Naive B cell (primary cell): ENCODE measurements at regions not wholly inside any gene's neighbourhood (a gene's known extent, or its start where the extent isn't known, plus 50 kb on each side); places are given as distances from the start of the nearest gene placed in this dataset.

Source experiments
- ATAC-seq, 2 donors: fragments of 150-1000 bp; cut with Tn5 transposase; 2 replicates each; pipeline ENCODE4 v1.10.0; 2021; ENCODE audit warnings: low read depth in 2 of 2, mild to moderate bottlenecking in 2 of 2, moderate library complexity in 2 of 2
- DNase-seq: peaks from one replicate; pipeline ENCODE4 v3.0.0; 2022
- H3K27ac Mint-ChIP-seq, 6 donors: one replicate each; pipeline ENCODE4 v1.8.0; 2020 to 2022; ENCODE audit warnings: mild to moderate bottlenecking in 6 of 6, mixed read lengths in 6 of 6, moderate library complexity in 5 of 6, inconsistent platforms in 2 of 6
- H3K27me3 Mint-ChIP-seq, 3 donors: one replicate each; pipeline ENCODE4 v1.8.0; 2021 to 2022; ENCODE audit warnings: mixed read lengths in 3 of 3, mild to moderate bottlenecking in 1 of 3
- H3K36me3 Mint-ChIP-seq, 2 donors: one replicate each; pipeline ENCODE4 v1.8.0; 2020 to 2022; ENCODE audit warnings: mixed read lengths in 2 of 2, inconsistent platforms in 1 of 2, mild to moderate bottlenecking in 1 of 2
- H3K4me1 Mint-ChIP-seq, 3 donors: one replicate each; pipeline ENCODE4 v1.8.0; 2020 to 2022; ENCODE audit warnings: mixed read lengths in 3 of 3, inconsistent platforms in 1 of 3, mild to moderate bottlenecking in 1 of 3, moderate library complexity in 1 of 3
- H3K4me3 Mint-ChIP-seq, 8 donors: one replicate each; pipeline ENCODE4 v1.8.0; 2020 to 2022; ENCODE audit warnings: mild to moderate bottlenecking in 8 of 8, mixed read lengths in 8 of 8, moderate library complexity in 8 of 8, inconsistent platforms in 2 of 8
- H3K9me3 Mint-ChIP-seq, 7 donors: one replicate each; pipeline ENCODE4 v1.8.0; 2020 to 2022; ENCODE audit warnings: mixed read lengths in 7 of 7, mild to moderate bottlenecking in 5 of 7, inconsistent platforms in 2 of 7, moderate library complexity in 1 of 7

DNA sequence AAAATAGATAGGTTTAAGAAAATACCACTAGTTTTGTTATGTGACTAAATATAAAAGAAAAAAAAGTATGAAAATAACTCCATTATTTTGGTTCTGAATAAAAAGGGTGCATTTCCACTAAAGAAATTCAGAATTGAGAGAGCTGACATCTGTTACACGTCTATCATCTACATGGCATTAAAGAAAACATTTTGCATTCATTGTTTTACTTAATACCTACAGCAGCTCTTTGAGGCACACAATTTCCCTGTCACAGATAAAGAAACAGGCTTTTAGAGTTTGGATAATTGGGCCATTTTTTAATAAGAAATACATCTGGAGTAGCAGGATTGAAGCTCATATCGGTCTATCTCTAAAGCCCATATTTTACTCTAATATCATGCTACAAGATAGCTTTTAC is 145.7 kb upstream of the LUZP2 start:
- Mint-ChIP-seq H3K27ac (no peak overlapping the region), H3K9me3 (peaks cover 0 to 6% (median 2%) of the 10 kb centered on the region in 7 donors), H3K4me3 (no peak overlapping the region), H3K36me3 (no peaks in the 10 kb centered on the region), H3K4me1 (no peaks in the 10 kb centered on the region), H3K27me3 (no peaks in the 10 kb centered on the region)
- DNase-seq (no peak), ATAC-seq (no peak)

DNA sequence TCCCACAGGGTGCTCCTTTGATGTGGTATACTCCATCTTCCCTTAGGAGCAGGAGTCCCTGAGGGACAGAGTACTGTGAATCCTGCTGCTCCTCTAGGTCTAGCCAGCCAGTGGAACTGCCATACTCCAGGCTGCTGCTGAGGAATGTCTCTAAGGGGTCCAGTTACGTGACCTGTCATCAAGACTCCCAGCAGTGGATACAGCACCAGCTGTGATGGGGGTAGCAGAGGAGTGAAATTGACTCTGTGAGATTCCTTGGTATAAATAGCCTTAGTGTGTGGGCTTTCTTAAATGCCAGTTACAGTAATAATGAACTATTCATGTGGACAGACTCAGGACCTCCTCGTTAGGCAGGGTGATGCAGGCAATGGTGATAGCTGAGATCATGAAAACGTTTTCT is 140.4 kb upstream of the LUZP2 start:
- Mint-ChIP-seq H3K27me3 (no peaks in the 10 kb centered on the region), H3K9me3 (peaks cover 0 to 9% (median 0%) of the 10 kb centered on the region in 7 donors), H3K27ac (no peak overlapping the region), H3K4me1 (no peaks in the 10 kb centered on the region), H3K36me3 (no peaks in the 10 kb centered on the region), H3K4me3 (no peak overlapping the region)
- no peak for DNase-seq
- ATAC-seq = no peak

DNA sequence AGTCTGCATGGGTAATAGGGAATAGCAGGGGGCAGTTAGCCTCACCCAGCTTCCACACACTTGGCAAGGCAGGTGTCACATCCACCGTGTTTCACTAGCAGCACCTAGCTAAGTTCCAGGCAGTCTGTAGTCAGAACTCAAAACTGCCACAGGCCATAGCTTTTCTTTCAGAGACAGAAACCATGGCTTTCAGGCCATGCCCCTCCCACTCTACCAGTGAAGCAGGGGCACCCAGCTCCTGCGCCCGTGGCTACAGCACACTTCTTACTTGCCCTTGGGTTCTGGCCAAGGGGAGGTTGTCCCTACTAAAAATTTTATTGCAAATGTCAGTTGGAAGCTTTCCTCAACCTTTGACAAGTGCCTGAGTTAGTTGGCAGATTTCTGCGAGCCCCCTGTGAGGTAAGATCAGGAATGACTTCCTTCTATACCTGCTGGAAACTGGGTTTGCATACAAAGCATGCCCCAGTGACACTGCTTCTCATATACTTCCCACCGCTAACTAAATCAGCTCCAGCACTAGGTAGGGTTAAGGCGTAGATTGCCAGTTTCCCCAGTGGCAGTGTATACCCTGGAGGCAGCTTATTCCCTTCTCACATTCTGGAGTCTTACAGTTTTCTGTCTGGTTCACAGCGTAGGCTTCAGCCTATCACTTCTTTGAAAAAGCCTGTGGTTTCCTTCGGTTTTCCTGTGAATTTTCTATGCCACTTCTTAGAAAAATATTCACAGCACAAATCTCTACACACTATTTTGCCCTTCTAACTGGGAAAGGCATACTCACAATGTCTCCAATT is 139.0 kb upstream of the LUZP2 start:
- Mint-ChIP-seq H3K4me3 (no peak overlapping the region), H3K27ac (no peak overlapping the region), H3K36me3 (no peaks in the 10 kb centered on the region), H3K9me3 (peaks cover 0 to 21% (median 1%) of the 10 kb centered on the region in 7 donors), H3K27me3 (no peaks in the 10 kb centered on the region), H3K4me1 (no peaks in the 10 kb centered on the region)
- DNase-seq = no peak
- ATAC-seq = no peak

DNA sequence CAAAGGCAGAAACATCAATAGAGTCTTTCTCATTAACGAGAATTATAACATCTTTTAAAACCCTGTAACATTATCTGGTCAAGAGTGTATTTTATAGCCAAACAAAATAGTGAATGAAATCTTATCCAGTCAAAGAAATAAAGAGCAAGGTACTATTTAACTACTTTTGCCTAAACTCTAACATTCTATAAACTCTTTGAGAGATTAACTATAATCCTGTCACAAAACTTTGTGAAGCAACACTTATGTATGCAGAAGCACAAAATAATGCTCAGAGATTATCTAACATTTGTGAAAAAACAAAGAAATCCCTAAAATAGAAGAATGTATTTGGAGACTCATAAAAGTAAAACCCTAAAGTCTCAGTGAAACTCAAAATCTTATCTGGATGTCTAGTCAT is 124.4 kb upstream of the LUZP2 start:
- Mint-ChIP-seq H3K27ac (no peak overlapping the region), H3K4me1 (no peaks in the 10 kb centered on the region)

DNA sequence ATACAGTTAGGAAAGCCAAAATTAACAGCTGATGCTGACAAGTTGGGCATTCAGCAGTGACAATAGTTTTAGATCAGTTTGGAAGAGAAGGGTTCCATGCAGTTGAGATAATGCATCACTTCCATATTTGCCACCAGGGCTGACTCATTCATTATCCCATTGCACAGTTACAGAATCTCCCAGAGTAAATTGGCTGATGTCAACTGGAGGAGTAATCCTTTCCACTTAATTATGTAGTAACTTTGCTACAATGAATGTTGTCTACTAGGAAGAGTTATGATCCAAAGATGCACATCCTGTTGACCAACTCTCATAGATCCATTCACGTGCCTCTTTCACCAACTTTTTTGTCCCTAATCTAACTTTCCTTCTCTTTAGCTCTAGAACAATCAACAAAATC is 123.3 kb upstream of the LUZP2 start:
- Mint-ChIP-seq H3K27me3 (no peaks in the 10 kb centered on the region), H3K4me3 (no peak overlapping the region), H3K27ac (no peak overlapping the region), H3K9me3 (peaks cover 0 to 6% (median 0%) of the 10 kb centered on the region in 7 donors), H3K4me1 (no peaks in the 10 kb centered on the region), H3K36me3 (no peaks in the 10 kb centered on the region)
- DNase-seq = no peak
- ATAC-seq = no peak

More for the DNA sequence above, 124.4 kb upstream of the LUZP2 start:
- ATAC-seq = no peak
- H3K4me3 Mint-ChIP-seq = no peak overlapping the region
- DNase-seq = no peak
- H3K9me3 Mint-ChIP-seq = peaks cover 0 to 6% (median 0%) of the 10 kb centered on the region in 7 donors
- no peaks in the 10 kb centered on the region for H3K27me3 Mint-ChIP-seq
- no peaks in the 10 kb centered on the region for H3K36me3 Mint-ChIP-seq

DNA sequence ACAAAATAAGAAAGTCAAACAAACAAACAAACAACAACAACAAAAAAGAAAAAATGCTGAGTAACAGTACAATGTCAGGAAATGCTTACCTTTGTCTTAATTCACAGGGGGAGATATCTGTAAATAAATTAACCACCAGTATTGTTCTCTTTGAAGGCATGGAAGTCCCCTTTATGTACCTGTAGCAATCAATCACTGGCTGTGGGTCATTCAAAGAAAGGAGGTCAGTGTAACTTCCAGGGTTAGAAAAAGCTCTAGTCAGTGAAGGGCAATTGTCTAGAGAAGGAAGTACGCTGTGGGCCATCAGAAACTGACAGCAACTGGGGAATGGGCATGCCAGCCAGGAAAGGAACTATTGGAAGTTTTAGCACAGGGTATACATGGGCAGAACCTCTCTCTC is 121.5 kb upstream of the LUZP2 start:
- DNase-seq = no peak
- Mint-ChIP-seq H3K36me3 (no peaks in the 10 kb centered on the region), H3K9me3 (peaks cover 0 to 6% (median 0%) of the 10 kb centered on the region in 7 donors), H3K27ac (no peak overlapping the region), H3K4me3 (no peak overlapping the region), H3K27me3 (no peaks in the 10 kb centered on the region), H3K4me1 (no peaks in the 10 kb centered on the region)
- no peak for ATAC-seq

DNA sequence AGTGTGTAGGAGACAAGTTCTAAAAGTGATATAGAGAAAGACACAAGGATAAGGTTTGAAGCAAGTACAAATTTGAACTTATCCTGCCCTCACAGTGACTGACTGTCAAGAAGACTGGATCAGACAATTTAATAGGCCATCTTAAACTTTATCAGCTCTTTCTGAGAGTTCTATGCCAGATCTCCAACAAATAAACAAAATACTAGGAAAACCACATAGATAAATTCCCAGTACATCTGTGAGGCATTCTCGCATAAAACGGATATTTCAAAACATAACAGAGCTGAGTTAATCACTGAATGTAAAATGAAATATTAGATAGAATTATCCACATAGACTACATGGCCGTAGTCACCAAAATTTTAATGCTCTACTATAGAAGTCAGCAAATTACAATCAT is 120.9 kb upstream of the LUZP2 start:
- DNase-seq (no peak), ATAC-seq (no peak)
- Mint-ChIP-seq H3K9me3 (peaks cover 0 to 6% (median 0%) of the 10 kb centered on the region in 7 donors), H3K27me3 (no peaks in the 10 kb centered on the region), H3K36me3 (no peaks in the 10 kb centered on the region), H3K4me3 (no peak overlapping the region), H3K4me1 (no peaks in the 10 kb centered on the region), H3K27ac (no peak overlapping the region)

DNA sequence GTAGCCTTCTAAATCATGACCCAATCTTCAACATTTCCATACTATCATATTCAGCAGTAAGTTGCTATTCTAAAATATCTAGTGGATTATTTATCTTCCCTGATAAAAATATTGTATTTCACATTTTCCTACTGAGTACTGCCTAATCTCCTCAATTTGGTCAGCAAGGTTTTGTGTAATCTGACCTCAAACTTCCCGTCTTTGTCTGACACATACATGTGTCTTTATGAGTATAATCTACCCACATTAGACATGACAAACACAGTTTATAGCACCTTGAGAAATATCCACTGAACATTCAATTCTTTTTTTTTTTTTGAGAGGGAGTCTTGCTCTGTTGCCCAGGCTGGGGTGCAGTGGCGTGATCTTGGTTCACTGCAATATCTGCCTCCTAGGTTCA is 113.7 kb upstream of the LUZP2 start:
- ATAC-seq = no peak
- Mint-ChIP-seq H3K9me3 (peaks cover 0 to 2% (median 0%) of the 10 kb centered on the region in 7 donors), H3K4me3 (no peak overlapping the region), H3K27ac (no peak overlapping the region), H3K4me1 (no peaks in the 10 kb centered on the region), H3K27me3 (no peaks in the 10 kb centered on the region), H3K36me3 (no peaks in the 10 kb centered on the region)
- DNase-seq = no peak

DNA sequence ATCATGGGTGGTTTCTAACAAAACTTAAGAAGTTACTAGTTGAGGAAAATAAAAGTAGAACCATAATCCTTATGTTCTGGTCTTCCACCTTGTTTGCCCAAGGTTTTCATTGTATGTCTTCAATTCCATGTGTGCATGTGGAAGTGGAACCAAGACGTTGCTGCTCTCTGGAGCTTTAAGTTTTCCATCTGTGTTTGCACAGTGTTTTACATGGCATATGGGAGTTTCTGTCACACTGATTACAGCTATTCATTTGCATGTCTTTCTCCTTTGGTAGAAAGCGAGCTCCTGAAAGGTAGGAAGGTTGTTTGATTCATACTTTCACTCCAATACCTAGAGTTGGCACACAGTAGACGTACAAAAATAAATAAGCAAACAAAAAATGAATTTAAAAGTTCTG is 112.6 kb upstream of the LUZP2 start:
- no peak overlapping the region for H3K27ac Mint-ChIP-seq
- no peaks in the 10 kb centered on the region for H3K4me1 Mint-ChIP-seq
- H3K4me3 Mint-ChIP-seq = no peak overlapping the region
- no peak for ATAC-seq
- H3K9me3 Mint-ChIP-seq = peaks cover 0 to 2% (median 0%) of the 10 kb centered on the region in 7 donors
- H3K27me3 Mint-ChIP-seq = no peaks in the 10 kb centered on the region
- no peaks in the 10 kb centered on the region for H3K36me3 Mint-ChIP-seq
- no peak for DNase-seq

DNA sequence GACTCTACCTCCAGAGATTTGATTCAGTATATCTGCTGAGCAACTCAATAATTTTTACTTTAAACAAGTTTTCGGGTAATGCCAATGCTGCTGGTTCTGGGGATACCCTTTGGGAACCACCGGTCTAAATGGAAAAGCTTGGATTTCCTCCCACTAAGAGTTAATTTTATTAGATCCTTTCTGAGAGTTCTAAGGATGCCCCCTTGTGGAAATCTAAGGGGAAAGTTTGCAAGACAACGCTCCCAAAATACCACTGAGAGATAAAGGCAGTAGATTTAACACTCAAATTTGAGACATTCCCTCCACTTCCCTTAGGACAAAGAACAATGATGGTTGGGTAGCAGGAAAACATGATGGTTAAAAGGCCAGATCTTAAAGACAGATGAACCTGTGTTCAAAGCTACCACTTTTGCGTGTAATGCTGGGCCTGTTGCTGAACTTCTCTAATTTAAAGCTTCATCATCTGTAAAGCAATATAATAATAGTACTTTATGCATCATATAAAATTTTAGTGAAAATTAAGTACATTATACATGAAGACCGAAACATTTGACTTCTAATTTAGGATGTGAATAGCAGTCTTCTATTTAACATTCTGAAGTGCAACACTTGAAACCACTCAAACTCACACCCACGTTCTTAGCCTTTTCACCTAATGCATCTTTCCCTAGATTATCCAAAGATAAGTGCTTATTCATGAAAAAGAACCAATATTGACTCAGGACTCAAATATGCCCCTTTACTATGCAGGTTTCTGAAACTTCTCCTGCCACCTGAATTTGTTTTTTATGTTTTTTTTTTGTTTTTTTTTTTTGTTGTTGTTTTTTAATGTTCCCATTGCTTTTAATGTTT is 110.1 kb upstream of the LUZP2 start:
- ATAC-seq (no peak), DNase-seq (no peak)
- H3K27me3 Mint-ChIP-seq = no peaks in the 10 kb centered on the region
- no peak overlapping the region for H3K27ac Mint-ChIP-seq
- H3K36me3 Mint-ChIP-seq = no peaks in the 10 kb centered on the region
- no peak overlapping the region for H3K4me3 Mint-ChIP-seq
- H3K4me1 Mint-ChIP-seq = no peaks in the 10 kb centered on the region
- H3K9me3 Mint-ChIP-seq = peaks cover 0 to 1% (median 0%) of the 10 kb centered on the region in 7 donors

DNA sequence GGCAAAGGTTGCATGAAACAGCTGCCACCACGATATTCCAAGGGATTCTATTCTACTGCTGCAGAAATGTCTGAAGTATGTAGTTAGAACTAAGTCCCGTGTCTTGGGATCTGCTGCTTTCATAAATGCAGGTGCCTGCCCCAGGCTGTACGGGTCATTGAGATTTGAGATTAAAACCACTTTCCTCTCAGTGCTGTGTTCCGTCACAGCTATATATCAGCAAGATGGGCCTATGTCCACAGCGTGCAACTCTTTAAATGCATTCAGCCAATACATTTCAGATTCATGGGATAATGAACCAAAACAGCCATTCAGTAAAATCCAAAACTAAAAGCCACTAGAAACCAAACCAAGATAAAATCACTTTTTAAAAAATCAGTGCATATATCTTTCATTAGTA is 107.3 kb upstream of the LUZP2 start:
- no peaks in the 10 kb centered on the region for H3K4me1 Mint-ChIP-seq
- no peaks in the 10 kb centered on the region for H3K36me3 Mint-ChIP-seq
- H3K4me3 Mint-ChIP-seq = no peak overlapping the region
- no peaks in the 10 kb centered on the region for H3K27me3 Mint-ChIP-seq
- ATAC-seq = no peak
- peaks cover 0 to 1% (median 0%) of the 10 kb centered on the region in 7 donors for H3K9me3 Mint-ChIP-seq
- no peak overlapping the region for H3K27ac Mint-ChIP-seq
- no peak for DNase-seq

DNA sequence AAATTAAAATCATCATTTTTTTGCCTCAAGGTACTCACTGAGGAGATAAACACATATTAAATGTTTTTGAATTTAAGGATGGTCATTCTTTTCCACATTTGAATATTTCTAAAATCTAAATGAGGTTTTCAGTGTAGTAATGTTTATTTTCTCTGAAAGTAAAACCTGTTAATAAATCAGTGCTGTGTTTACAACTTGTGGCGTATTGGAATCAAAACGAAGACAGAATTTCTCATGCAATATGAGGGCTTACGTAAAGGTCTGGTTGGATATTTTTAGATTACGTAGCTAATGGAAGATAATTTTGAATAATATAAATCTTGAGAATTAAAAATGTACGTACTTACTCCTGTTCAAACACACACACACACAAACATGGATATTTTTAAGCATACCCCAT is 106.8 kb upstream of the LUZP2 start:
- H3K27ac Mint-ChIP-seq = no peak overlapping the region
- ATAC-seq (no peak), DNase-seq (no peak)
- no peaks in the 10 kb centered on the region for H3K27me3 Mint-ChIP-seq
- peaks cover 0 to 1% (median 0%) of the 10 kb centered on the region in 7 donors for H3K9me3 Mint-ChIP-seq
- no peaks in the 10 kb centered on the region for H3K36me3 Mint-ChIP-seq
- no peak overlapping the region for H3K4me3 Mint-ChIP-seq
- no peaks in the 10 kb centered on the region for H3K4me1 Mint-ChIP-seq

DNA sequence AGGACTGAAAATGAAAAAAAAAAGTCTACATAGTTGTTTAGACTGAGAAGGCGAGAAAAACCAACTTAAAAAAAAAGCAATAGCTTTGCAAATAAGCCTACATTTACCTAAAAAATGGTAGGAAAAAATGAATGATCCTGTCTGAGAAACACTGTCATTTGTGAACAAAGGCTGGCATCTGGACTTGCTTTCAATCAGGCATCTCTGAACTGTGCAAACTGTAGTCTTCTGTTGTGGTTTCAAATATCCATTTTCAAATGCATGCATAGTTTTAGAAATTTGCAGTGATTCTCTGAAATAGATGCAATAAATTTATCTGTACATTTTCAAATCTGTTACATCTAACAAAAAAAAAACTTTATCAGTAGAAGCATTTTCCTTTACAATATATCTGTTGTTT is 106.1 kb upstream of the LUZP2 start:
- DNase-seq = no peak
- H3K36me3 Mint-ChIP-seq = no peaks in the 10 kb centered on the region
- no peaks in the 10 kb centered on the region for H3K27me3 Mint-ChIP-seq
- no peak for ATAC-seq
- H3K4me3 Mint-ChIP-seq = no peak overlapping the region
- H3K9me3 Mint-ChIP-seq = peaks cover 0 to 1% (median 0%) of the 10 kb centered on the region in 7 donors
- no peaks in the 10 kb centered on the region for H3K4me1 Mint-ChIP-seq
- no peak overlapping the region for H3K27ac Mint-ChIP-seq

DNA sequence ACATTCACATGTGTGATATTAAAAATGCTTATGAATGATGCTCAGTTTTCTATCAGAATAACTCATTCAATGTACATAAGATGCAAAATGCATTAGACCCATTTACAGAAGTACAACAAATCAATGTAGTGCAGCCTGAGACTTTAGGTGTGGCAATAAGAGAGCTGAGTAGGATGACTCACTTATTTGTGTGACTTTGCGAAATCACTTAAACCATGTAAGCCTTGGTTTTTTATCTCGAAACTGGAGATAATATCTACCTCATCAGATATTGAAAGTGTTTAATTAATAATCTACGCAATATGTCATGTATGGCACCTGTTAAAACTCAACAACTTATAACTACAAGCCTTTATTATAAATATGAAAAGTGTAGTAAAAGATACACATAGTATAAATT is 105.7 kb upstream of the LUZP2 start:
- Mint-ChIP-seq H3K27ac (no peak overlapping the region), H3K4me1 (no peaks in the 10 kb centered on the region), H3K9me3 (peaks cover 0 to 1% (median 0%) of the 10 kb centered on the region in 7 donors), H3K36me3 (no peaks in the 10 kb centered on the region), H3K27me3 (no peaks in the 10 kb centered on the region), H3K4me3 (no peak overlapping the region)
- ATAC-seq (no peak), DNase-seq (no peak)
